ENCODE measurements at regions not wholly inside any gene's neighbourhood (a gene's known extent, or its start where the extent isn't known, plus 50 kb on each side); places are given as distances from the start of the nearest gene placed in this dataset.

- H3K4me3 ChIP-seq (ENCODE audit: low read depth, low read length) = no peak overlapping the region
- no peak for TF ChIP-seq CTCF (IDR thresholded peaks at IDR 0.05; ENCODE audit: insufficient read depth, low read depth, low read length, missing control alignments)
- DNase-seq (ENCODE audit: low read depth) = no peak
Observed at GRCh38 chr12:68474467-68475204, 136.1 kb upstream of the RAP1B start.

GRCh38 chr12:68476794-68477193, 133.9 kb upstream of the RAP1B start:
- TF ChIP-seq CTCF (IDR thresholded peaks at IDR 0.05; ENCODE audit: insufficient read depth, low read depth, low read length, missing control alignments) = no peak
- no peak overlapping the region for H3K4me3 ChIP-seq (ENCODE audit: low read depth, low read length)
- no peak for DNase-seq (ENCODE audit: low read depth)

- TF ChIP-seq CTCF (IDR thresholded peaks at IDR 0.05; ENCODE audit: insufficient read depth, low read depth, low read length, missing control alignments) = no peak
- DNase-seq (ENCODE audit: low read depth) = no peak
- no peak overlapping the region for H3K4me3 ChIP-seq (ENCODE audit: low read depth, low read length)
Observed at GRCh38 chr12:68477261-68477772, 133.4 kb upstream of the RAP1B start.

- TF ChIP-seq CTCF (IDR thresholded peaks at IDR 0.05; ENCODE audit: insufficient read depth, low read depth, low read length, missing control alignments) = no peak
- H3K4me3 ChIP-seq (ENCODE audit: low read depth, low read length) = no peak overlapping the region
- DNase-seq (ENCODE audit: low read depth) = no peak
Observed at GRCh38 chr12:68477906-68478305, 132.8 kb upstream of the RAP1B start.

- DNase-seq (ENCODE audit: low read depth) = no peak
- no peak overlapping the region for H3K4me3 ChIP-seq (ENCODE audit: low read depth, low read length)
- TF ChIP-seq CTCF (IDR thresholded peaks at IDR 0.05; ENCODE audit: insufficient read depth, low read depth, low read length, missing control alignments) = no peak
Observed at GRCh38 chr12:68478516-68479260, 132.0 kb upstream of the RAP1B start.

GRCh38 chr12:68479261-68479895, 131.3 kb upstream of the RAP1B start:
- DNase-seq (ENCODE audit: low read depth) = no peak
- no peak for TF ChIP-seq CTCF (IDR thresholded peaks at IDR 0.05; ENCODE audit: insufficient read depth, low read depth, low read length, missing control alignments)
- no peak overlapping the region for H3K4me3 ChIP-seq (ENCODE audit: low read depth, low read length)
